ENCODE measurements at regions not wholly inside any gene's neighbourhood (a gene's known extent, or its start where the extent isn't known, plus 50 kb on each side); places are given as distances from the start of the nearest gene placed in this dataset.

DNA sequence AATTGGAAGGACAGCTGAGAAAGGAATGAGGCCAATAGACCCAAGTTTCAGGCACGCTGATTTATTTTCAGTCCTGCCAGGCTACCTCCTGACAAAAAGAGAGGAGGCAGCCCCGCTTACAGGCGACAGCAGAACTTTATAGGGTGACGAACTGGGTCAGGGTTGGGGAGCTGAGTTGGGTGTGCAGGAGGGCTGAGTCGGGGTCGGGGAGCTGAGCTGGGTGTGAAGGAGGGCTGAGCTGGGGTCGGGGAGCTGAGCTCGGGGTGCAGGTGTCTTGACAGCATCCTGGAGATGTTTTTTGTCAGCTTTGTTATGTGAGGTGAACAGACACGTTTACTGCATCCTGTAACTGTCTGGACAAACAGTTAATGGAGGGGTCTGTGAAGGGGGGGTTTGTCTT, 342.2 kb downstream of the ADCYAP1 start:
- Histone ChIP-seq H3K4me3 (ENCODE audit: low read length in 2 of 2) (no peak overlapping the region), H3K27ac (ENCODE audit: low read depth, low read length) (no peak overlapping the region), H3K27me3 (ENCODE audit: insufficient read depth, low read length) (no peaks in the 10 kb centered on the region), H3K4me1 (ENCODE audit: insufficient read depth, low read length) (no peaks in the 10 kb centered on the region), H3K36me3 (ENCODE audit: insufficient read depth, low read length) (no peaks in the 10 kb centered on the region), H3K9me3 (ENCODE audit: control insufficient read depth in 1 of 2, low read length in 2 of 2) (no peaks in the 10 kb centered on the region)
- DNase-seq: no peak
- Mint-ChIP-seq H3K27me3 (no peaks in the 10 kb centered on the region), H3K27ac (no peak overlapping the region), H3K36me3 (no peaks in the 10 kb centered on the region), H3K4me3 (no peak overlapping the region), H3K9me3 (peaks cover 0 to 7% (median 0%) of the 10 kb centered on the region in 8 donors), H3K4me1 (no peaks in the 10 kb centered on the region)
- ChIA-PET POLR2A (ENCODE audit: partially characterized antibody) (no interaction called here), CTCF (ENCODE audit: partially characterized antibody) (no interaction called here)
- intact Hi-C loops (cut with micrococcal nuclease): no loop called here

DNA sequence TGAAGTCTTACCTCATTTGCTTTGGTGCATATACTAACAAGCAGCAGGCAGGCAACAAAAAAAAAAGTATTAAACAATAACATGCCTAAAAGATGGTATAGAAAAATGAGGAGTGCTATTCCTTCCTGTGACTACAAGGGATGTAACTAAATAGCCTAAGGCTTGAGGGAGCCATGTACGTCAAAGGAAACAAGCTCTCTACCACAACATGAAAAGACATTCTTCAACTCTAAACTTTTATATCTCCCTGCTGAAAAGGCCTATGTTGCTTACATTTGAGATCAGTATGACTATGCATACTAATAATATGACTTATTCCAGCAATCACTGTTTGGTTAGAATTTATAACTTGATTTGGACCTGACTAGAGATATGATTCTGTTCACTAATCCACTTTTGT, 347.9 kb downstream of the ADCYAP1 start:
- Mint-ChIP-seq H3K27ac (no peak overlapping the region), H3K27me3 (no peaks in the 10 kb centered on the region), H3K9me3 (peaks cover 0 to 10% (median 2%) of the 10 kb centered on the region in 8 donors), H3K4me3 (no peak overlapping the region), H3K4me1 (no peaks in the 10 kb centered on the region), H3K36me3 (no peaks in the 10 kb centered on the region)
- H3K4me3 ChIP-seq (ENCODE audit: low read length in 2 of 2): no peak overlapping the region
- H3K36me3 ChIP-seq (ENCODE audit: insufficient read depth, low read length): no peaks in the 10 kb centered on the region
- ChIA-PET CTCF (ENCODE audit: partially characterized antibody) (no interaction called here), POLR2A (ENCODE audit: partially characterized antibody) (interaction anchor here (0.6 kb wide), 1 partner anchor 73 kb away, joined by 3 read pairs; no protein-coding TSS in a partner anchor)
- no peaks in the 10 kb centered on the region for H3K4me1 ChIP-seq (ENCODE audit: insufficient read depth, low read length)
- H3K27ac ChIP-seq (ENCODE audit: low read depth, low read length): no peak overlapping the region
- no peaks in the 10 kb centered on the region for H3K27me3 ChIP-seq (ENCODE audit: insufficient read depth, low read length)
- intact Hi-C loops (cut with micrococcal nuclease): no loop called here
- no peak for DNase-seq
- no peaks in the 10 kb centered on the region for H3K9me3 ChIP-seq (ENCODE audit: control insufficient read depth in 1 of 2, low read length in 2 of 2)

DNA sequence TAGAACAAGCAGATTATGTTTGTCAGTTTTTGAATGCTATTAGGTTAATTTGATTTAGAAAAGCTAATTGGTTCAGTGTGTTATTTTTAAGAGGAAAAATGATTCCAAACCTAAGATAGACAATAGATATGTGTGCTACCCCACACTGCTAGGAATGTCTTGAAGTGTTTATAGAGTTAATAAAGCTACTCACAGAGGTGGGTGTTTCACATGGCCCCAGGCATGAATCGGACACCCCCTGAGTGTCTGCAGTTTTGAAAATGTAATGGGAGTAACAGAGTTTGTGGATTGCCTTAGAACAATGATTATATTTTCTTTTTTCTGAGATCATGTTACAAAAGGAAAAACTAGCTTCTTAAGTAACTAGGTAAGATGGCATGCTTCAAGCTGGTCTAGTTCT, 348.3 kb downstream of the ADCYAP1 start:
- ChIA-PET POLR2A (ENCODE audit: partially characterized antibody) (interaction anchor here (0.6 kb wide), 1 partner anchor 73 kb away, joined by 3 read pairs; no protein-coding TSS in a partner anchor), CTCF (ENCODE audit: partially characterized antibody) (no interaction called here)
- Mint-ChIP-seq H3K4me1 (no peaks in the 10 kb centered on the region), H3K4me3 (no peak overlapping the region), H3K9me3 (peaks cover 0 to 10% (median 2%) of the 10 kb centered on the region in 8 donors), H3K36me3 (no peaks in the 10 kb centered on the region), H3K27ac (no peak overlapping the region), H3K27me3 (no peaks in the 10 kb centered on the region)
- DNase-seq: no peak
- H3K9me3 ChIP-seq (ENCODE audit: control insufficient read depth in 1 of 2, low read length in 2 of 2): no peaks in the 10 kb centered on the region
- H3K27ac ChIP-seq (ENCODE audit: low read depth, low read length): no peak overlapping the region
- H3K4me1 ChIP-seq (ENCODE audit: insufficient read depth, low read length): no peaks in the 10 kb centered on the region
- H3K36me3 ChIP-seq (ENCODE audit: insufficient read depth, low read length): no peaks in the 10 kb centered on the region
- H3K4me3 ChIP-seq (ENCODE audit: low read length in 2 of 2): no peak overlapping the region
- intact Hi-C loops (cut with micrococcal nuclease): no loop called here
- H3K27me3 ChIP-seq (ENCODE audit: insufficient read depth, low read length): no peaks in the 10 kb centered on the region

DNA sequence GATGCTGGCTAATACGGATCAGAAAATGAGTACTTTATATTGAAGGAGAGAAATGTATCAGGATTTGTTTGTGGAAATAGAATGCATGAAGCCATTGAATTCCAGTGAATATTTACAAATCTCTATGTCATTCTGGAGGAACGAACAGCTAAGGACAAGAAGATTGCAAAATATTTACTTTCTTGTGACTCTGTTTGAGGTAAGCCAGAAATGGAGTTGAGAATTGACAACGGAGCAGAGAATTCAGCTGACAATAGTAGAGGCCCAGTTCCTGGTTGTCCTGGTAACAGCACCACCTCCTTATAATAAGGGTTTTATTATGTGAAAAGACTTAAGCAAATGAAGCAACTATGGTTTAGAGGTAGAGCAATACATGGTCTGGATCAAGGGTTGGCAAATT, 349.2 kb downstream of the ADCYAP1 start:
- Mint-ChIP-seq H3K36me3 (no peaks in the 10 kb centered on the region), H3K27me3 (no peaks in the 10 kb centered on the region), H3K4me1 (no peaks in the 10 kb centered on the region), H3K4me3 (no peak overlapping the region), H3K27ac (no peak overlapping the region), H3K9me3 (peaks cover 0 to 13% (median 3%) of the 10 kb centered on the region in 8 donors)
- intact Hi-C loops (cut with micrococcal nuclease): no loop called here
- no peak for DNase-seq
- H3K27me3 ChIP-seq (ENCODE audit: insufficient read depth, low read length): no peaks in the 10 kb centered on the region
- CTCF ChIA-PET (ENCODE audit: partially characterized antibody): no interaction called here
- H3K9me3 ChIP-seq (ENCODE audit: control insufficient read depth in 1 of 2, low read length in 2 of 2): no peaks in the 10 kb centered on the region
- POLR2A ChIA-PET (ENCODE audit: partially characterized antibody): no interaction called here
- H3K27ac ChIP-seq (ENCODE audit: low read depth, low read length): no peak overlapping the region
- no peaks in the 10 kb centered on the region for H3K4me1 ChIP-seq (ENCODE audit: insufficient read depth, low read length)
- H3K4me3 ChIP-seq (ENCODE audit: low read length in 2 of 2): no peak overlapping the region
- no peaks in the 10 kb centered on the region for H3K36me3 ChIP-seq (ENCODE audit: insufficient read depth, low read length)

- peaks cover 0 to 35% (median 7%) of the 10 kb centered on the region in 8 donors for H3K9me3 Mint-ChIP-seq
- no peaks in the 10 kb centered on the region for H3K4me1 ChIP-seq (ENCODE audit: insufficient read depth, low read length)
- intact Hi-C loops (cut with micrococcal nuclease): no loop called here
- DNase-seq: no peak
- H3K27me3 Mint-ChIP-seq: no peaks in the 10 kb centered on the region
- ChIA-PET CTCF (ENCODE audit: partially characterized antibody) (no interaction called here), POLR2A (ENCODE audit: partially characterized antibody) (no interaction called here)
- no peaks in the 10 kb centered on the region for H3K36me3 Mint-ChIP-seq
- H3K27me3 ChIP-seq (ENCODE audit: insufficient read depth, low read length): no peaks in the 10 kb centered on the region
- no peak overlapping the region for H3K27ac Mint-ChIP-seq
- H3K36me3 ChIP-seq (ENCODE audit: insufficient read depth, low read length): no peaks in the 10 kb centered on the region
- H3K27ac ChIP-seq (ENCODE audit: low read depth, low read length): no peak overlapping the region
- H3K4me3 Mint-ChIP-seq: no peak overlapping the region
- no peaks in the 10 kb centered on the region for H3K4me1 Mint-ChIP-seq
- no peak overlapping the region for H3K4me3 ChIP-seq (ENCODE audit: low read length in 2 of 2)
- no peaks in the 10 kb centered on the region for H3K9me3 ChIP-seq (ENCODE audit: control insufficient read depth in 1 of 2, low read length in 2 of 2)
Measured at GRCh38 chr18:1261054-1261453, 356.4 kb downstream of the ADCYAP1 start.

GRCh38 chr18:1267021-1267420, 362.4 kb downstream of the ADCYAP1 start:
- no peaks in the 10 kb centered on the region for H3K4me1 ChIP-seq (ENCODE audit: insufficient read depth, low read length)
- no peaks in the 10 kb centered on the region for H3K9me3 ChIP-seq (ENCODE audit: control insufficient read depth in 1 of 2, low read length in 2 of 2)
- no peaks in the 10 kb centered on the region for H3K27me3 ChIP-seq (ENCODE audit: insufficient read depth, low read length)
- Mint-ChIP-seq H3K4me3 (no peak overlapping the region), H3K36me3 (no peaks in the 10 kb centered on the region), H3K27ac (no peak overlapping the region), H3K27me3 (no peaks in the 10 kb centered on the region), H3K9me3 (peaks cover 0 to 7% (median 4%) of the 10 kb centered on the region in 8 donors), H3K4me1 (no peaks in the 10 kb centered on the region)
- no peak overlapping the region for H3K4me3 ChIP-seq (ENCODE audit: low read length in 2 of 2)
- intact Hi-C loops (cut with micrococcal nuclease): no loop called here
- H3K36me3 ChIP-seq (ENCODE audit: insufficient read depth, low read length): no peaks in the 10 kb centered on the region
- no peak for DNase-seq
- ChIA-PET CTCF (ENCODE audit: partially characterized antibody) (no interaction called here), POLR2A (ENCODE audit: partially characterized antibody) (no interaction called here)
- no peak overlapping the region for H3K27ac ChIP-seq (ENCODE audit: low read depth, low read length)

DNA sequence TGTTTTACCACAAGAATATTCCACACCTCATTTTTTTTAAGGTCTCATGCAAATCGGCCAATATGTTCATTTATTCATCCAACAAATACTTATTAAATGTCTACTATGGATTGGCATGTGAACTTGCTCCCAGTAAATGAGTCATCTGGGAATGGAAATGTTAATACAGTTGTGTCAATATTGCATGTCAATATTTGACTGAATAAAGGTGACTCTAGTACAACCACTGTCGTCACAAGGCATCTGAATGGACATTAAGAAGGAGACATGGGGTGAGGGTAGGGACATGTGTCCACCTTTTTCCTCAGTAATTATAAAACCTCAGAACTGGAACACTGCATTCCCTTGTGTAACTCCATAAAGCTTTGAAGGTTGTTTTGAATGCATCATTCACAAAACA, 365.4 kb downstream of the ADCYAP1 start:
- H3K36me3 ChIP-seq (ENCODE audit: insufficient read depth, low read length): no peaks in the 10 kb centered on the region
- no peaks in the 10 kb centered on the region for H3K9me3 ChIP-seq (ENCODE audit: control insufficient read depth in 1 of 2, low read length in 2 of 2)
- Mint-ChIP-seq H3K9me3 (peaks cover 0 to 9% (median 4%) of the 10 kb centered on the region in 8 donors), H3K27me3 (no peaks in the 10 kb centered on the region), H3K36me3 (no peaks in the 10 kb centered on the region), H3K27ac (no peak overlapping the region), H3K4me1 (no peaks in the 10 kb centered on the region), H3K4me3 (no peak overlapping the region)
- H3K4me1 ChIP-seq (ENCODE audit: insufficient read depth, low read length): no peaks in the 10 kb centered on the region
- intact Hi-C loops (cut with micrococcal nuclease): no loop called here
- no peak overlapping the region for H3K27ac ChIP-seq (ENCODE audit: low read depth, low read length)
- ChIA-PET POLR2A (ENCODE audit: partially characterized antibody) (no interaction called here), CTCF (ENCODE audit: partially characterized antibody) (no interaction called here)
- H3K4me3 ChIP-seq (ENCODE audit: low read length in 2 of 2): no peak overlapping the region
- no peaks in the 10 kb centered on the region for H3K27me3 ChIP-seq (ENCODE audit: insufficient read depth, low read length)
- no peak for DNase-seq

DNA sequence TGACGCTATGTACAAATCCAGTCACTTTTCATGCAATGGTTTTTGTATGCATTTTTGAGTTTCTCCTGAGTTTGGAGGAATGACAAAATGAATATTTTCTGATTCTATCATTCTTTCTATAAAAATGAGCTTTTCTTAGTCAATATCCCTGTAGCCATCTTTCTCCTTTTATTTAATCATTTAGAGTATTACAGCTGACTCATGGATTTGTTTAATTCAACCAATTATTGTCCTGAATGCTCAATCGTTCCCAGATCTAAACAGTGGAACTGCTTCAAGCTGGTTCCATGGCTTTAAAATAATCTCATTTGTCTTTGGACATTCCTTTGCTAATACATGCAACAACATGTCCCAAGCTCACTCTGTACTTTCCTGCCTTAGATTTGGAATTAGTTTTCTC, 368.8 kb downstream of the ADCYAP1 start:
- no peak overlapping the region for H3K27ac ChIP-seq (ENCODE audit: low read depth, low read length)
- no peaks in the 10 kb centered on the region for H3K9me3 ChIP-seq (ENCODE audit: control insufficient read depth in 1 of 2, low read length in 2 of 2)
- Mint-ChIP-seq H3K4me3 (no peak overlapping the region), H3K27me3 (no peaks in the 10 kb centered on the region), H3K4me1 (no peaks in the 10 kb centered on the region), H3K36me3 (no peaks in the 10 kb centered on the region), H3K27ac (no peak overlapping the region), H3K9me3 (peaks cover 2 to 12% (median 5%) of the 10 kb centered on the region in 8 donors)
- ChIA-PET CTCF (ENCODE audit: partially characterized antibody) (no interaction called here), POLR2A (ENCODE audit: partially characterized antibody) (no interaction called here)
- DNase-seq: no peak
- no peaks in the 10 kb centered on the region for H3K4me1 ChIP-seq (ENCODE audit: insufficient read depth, low read length)
- no peaks in the 10 kb centered on the region for H3K27me3 ChIP-seq (ENCODE audit: insufficient read depth, low read length)
- intact Hi-C loops (cut with micrococcal nuclease): no loop called here
- H3K36me3 ChIP-seq (ENCODE audit: insufficient read depth, low read length): no peaks in the 10 kb centered on the region
- H3K4me3 ChIP-seq (ENCODE audit: low read length in 2 of 2): no peak overlapping the region
